ENCODE measurements at regions not wholly inside any gene's neighbourhood (a gene's known extent, or its start where the extent isn't known, plus 50 kb on each side); places are given as distances from the start of the nearest gene placed in this dataset.
A peak's percentile ranks its signal among the peaks of the same experiment; 100 is the strongest.

DNA sequence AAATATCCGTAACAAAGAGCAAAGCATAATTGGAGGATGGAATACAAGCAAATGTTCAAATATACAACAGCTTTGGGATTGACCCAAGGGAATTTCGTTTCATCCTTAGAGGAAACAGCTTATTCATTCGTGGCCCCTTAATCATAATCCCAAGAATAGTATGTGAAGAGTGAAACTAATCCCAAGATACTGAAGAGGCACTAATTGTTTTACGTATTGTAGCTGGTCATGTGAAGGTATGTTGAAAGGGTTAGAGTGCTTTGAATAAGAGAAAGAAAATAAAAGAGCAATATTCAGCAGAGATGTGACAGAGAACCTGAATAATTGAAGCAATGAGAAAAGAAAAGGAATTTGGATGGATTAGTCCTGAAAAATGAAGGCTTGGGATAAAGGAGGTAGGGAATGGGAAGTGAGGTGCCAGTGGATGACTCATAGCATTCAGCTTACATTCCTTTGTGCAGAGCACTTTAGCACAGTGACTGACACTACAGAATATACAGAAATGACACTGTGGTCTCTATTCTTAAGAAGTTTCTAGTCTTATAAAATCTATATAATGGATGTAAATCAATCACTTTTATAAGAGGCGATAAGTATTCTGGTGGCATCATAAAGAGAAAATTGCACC is 221.9 kb downstream of the TLR4 start:
- H3K4me3 Mint-ChIP-seq (ENCODE audit: unreplicated experiment): no peak overlapping the region
- no peaks in the 10 kb centered on the region for H3K9me3 Mint-ChIP-seq (ENCODE audit: unreplicated experiment)
- Histone ChIP-seq H3K27me3 (ENCODE audit: insufficient read depth, low read length) (no peaks in the 10 kb centered on the region), H3K79me2 (ENCODE audit: insufficient read depth, low read length) (no peaks in the 10 kb centered on the region), H2AFZ (ENCODE audit: low read depth, low read length) (no peak overlapping the region), H3K27ac (ENCODE audit: low read depth, low read length) (no peak overlapping the region), H3K9me3 (ENCODE audit: insufficient read depth, low read depth, low read length) (no peaks in the 10 kb centered on the region), H3K4me2 (ENCODE audit: low read length) (peak overlapping the region; percentile 32), H3K4me3 (ENCODE audit: insufficient read depth, low read depth, low read length) (no peak overlapping the region), H3K4me1 (ENCODE audit: insufficient read depth, low read length) (no peaks in the 10 kb centered on the region), H3K36me3 (ENCODE audit: insufficient read depth, low read length) (no peaks in the 10 kb centered on the region), H3K9ac (ENCODE audit: low read length) (no peak overlapping the region), H4K20me1 (ENCODE audit: insufficient read depth, low read length) (no peaks in the 10 kb centered on the region)
- H3K4me1 Mint-ChIP-seq (ENCODE audit: low read depth, unreplicated experiment): peaks cover 5% of the 10 kb centered on the region
- no peak for TF ChIP-seq EZH2 (IDR thresholded peaks at IDR 0.05; ENCODE audit: insufficient read depth, low read length)
- TF ChIP-seq, protein P1, sequence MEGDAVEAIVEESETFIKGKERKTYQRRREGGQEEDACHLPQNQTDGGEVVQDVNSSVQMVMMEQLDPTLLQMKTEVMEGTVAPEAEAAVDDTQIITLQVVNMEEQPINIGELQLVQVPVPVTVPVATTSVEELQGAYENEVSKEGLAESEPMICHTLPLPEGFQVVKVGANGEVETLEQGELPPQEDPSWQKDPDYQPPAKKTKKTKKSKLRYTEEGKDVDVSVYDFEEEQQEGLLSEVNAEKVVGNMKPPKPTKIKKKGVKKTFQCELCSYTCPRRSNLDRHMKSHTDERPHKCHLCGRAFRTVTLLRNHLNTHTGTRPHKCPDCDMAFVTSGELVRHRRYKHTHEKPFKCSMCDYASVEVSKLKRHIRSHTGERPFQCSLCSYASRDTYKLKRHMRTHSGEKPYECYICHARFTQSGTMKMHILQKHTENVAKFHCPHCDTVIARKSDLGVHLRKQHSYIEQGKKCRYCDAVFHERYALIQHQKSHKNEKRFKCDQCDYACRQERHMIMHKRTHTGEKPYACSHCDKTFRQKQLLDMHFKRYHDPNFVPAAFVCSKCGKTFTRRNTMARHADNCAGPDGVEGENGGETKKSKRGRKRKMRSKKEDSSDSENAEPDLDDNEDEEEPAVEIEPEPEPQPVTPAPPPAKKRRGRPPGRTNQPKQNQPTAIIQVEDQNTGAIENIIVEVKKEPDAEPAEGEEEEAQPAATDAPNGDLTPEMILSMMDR (IDR thresholded peaks at IDR 0.05; ENCODE audit: insufficient read depth, low read depth, low read length): no peak
- H3K36me3 Mint-ChIP-seq (ENCODE audit: low read depth, unreplicated experiment): no peaks in the 10 kb centered on the region
- peak; percentile 16 for DNase-seq (ENCODE audit: low read depth)
- FAIRE-seq: no peak
- H3K27me3 Mint-ChIP-seq (ENCODE audit: low read depth, unreplicated experiment): no peaks in the 10 kb centered on the region
- H3K27ac Mint-ChIP-seq (ENCODE audit: unreplicated experiment): no peak overlapping the region

DNA sequence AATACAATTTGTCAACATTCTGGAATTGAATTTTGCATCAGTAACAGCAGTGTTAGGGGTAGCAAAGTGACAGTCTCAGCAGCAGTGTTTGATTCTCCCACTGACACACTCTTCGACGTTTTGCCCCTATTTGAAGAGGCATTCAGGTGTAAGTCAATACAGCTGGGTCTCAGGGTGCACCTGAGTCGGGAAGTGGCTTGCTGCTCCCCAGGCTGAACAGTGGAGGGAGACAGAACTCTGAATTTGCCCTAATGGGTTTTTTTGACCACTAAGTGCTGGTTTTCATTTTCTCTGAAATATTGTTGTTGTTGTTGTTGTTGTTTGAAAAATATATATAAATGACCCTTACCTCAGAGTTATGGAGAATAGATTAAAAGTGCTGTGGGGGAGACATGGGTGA is 223.2 kb downstream of the TLR4 start:
- Histone ChIP-seq H3K36me3 (ENCODE audit: insufficient read depth, low read length) (no peaks in the 10 kb centered on the region), H3K4me2 (ENCODE audit: low read length) (no peak overlapping the region), H3K4me3 (ENCODE audit: insufficient read depth, low read depth, low read length) (no peak overlapping the region), H4K20me1 (ENCODE audit: insufficient read depth, low read length) (no peaks in the 10 kb centered on the region), H3K9ac (ENCODE audit: low read length) (no peak overlapping the region), H3K27me3 (ENCODE audit: insufficient read depth, low read length) (no peaks in the 10 kb centered on the region), H3K27ac (ENCODE audit: low read depth, low read length) (no peak overlapping the region), H3K4me1 (ENCODE audit: insufficient read depth, low read length) (no peaks in the 10 kb centered on the region), H2AFZ (ENCODE audit: low read depth, low read length) (no peak overlapping the region), H3K79me2 (ENCODE audit: insufficient read depth, low read length) (no peaks in the 10 kb centered on the region), H3K9me3 (ENCODE audit: insufficient read depth, low read depth, low read length) (no peaks in the 10 kb centered on the region)
- FAIRE-seq: no peak
- H3K4me1 Mint-ChIP-seq (ENCODE audit: low read depth, unreplicated experiment): peaks cover 5% of the 10 kb centered on the region
- no peak overlapping the region for H3K4me3 Mint-ChIP-seq (ENCODE audit: unreplicated experiment)
- no peaks in the 10 kb centered on the region for H3K27me3 Mint-ChIP-seq (ENCODE audit: low read depth, unreplicated experiment)
- TF ChIP-seq, protein P1 (IDR thresholded peaks at IDR 0.05; ENCODE audit: insufficient read depth, low read depth, low read length): no peak
- no peak for TF ChIP-seq EZH2 (IDR thresholded peaks at IDR 0.05; ENCODE audit: insufficient read depth, low read length)
- DNase-seq (ENCODE audit: low read depth): no peak
- no peaks in the 10 kb centered on the region for H3K36me3 Mint-ChIP-seq (ENCODE audit: low read depth, unreplicated experiment)
- H3K27ac Mint-ChIP-seq (ENCODE audit: unreplicated experiment): no peak overlapping the region
- no peaks in the 10 kb centered on the region for H3K9me3 Mint-ChIP-seq (ENCODE audit: unreplicated experiment)

DNA sequence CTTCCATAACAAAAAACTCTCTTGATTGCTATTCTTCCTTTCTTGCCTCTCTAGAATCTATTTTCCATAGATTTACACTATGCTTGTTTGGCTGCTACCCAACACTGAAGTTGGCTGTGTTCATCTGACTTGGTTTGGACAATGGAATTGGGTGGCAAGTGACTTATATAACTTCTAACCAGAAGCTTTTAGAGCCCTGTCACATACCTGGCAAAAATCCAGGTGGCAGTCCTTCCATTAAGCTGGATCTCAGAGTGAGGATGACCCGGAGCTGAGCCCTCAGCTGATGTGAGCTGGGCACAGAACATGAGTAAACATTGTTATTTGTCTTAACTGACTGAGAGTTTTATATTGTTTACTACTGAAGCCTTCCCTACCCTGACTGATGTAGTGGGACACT is 225.7 kb downstream of the TLR4 start:
- Histone ChIP-seq H3K36me3 (ENCODE audit: insufficient read depth, low read length) (no peaks in the 10 kb centered on the region), H3K9me3 (ENCODE audit: insufficient read depth, low read depth, low read length) (no peaks in the 10 kb centered on the region), H3K27ac (ENCODE audit: low read depth, low read length) (no peak overlapping the region), H3K4me2 (ENCODE audit: low read length) (no peak overlapping the region), H3K4me3 (ENCODE audit: insufficient read depth, low read depth, low read length) (no peak overlapping the region), H3K27me3 (ENCODE audit: insufficient read depth, low read length) (no peaks in the 10 kb centered on the region), H3K9ac (ENCODE audit: low read length) (no peak overlapping the region), H2AFZ (ENCODE audit: low read depth, low read length) (no peak overlapping the region), H3K4me1 (ENCODE audit: insufficient read depth, low read length) (no peaks in the 10 kb centered on the region), H3K79me2 (ENCODE audit: insufficient read depth, low read length) (no peaks in the 10 kb centered on the region), H4K20me1 (ENCODE audit: insufficient read depth, low read length) (no peaks in the 10 kb centered on the region)
- no peak overlapping the region for H3K4me3 Mint-ChIP-seq (ENCODE audit: unreplicated experiment)
- H3K9me3 Mint-ChIP-seq (ENCODE audit: unreplicated experiment): no peaks in the 10 kb centered on the region
- no peaks in the 10 kb centered on the region for H3K36me3 Mint-ChIP-seq (ENCODE audit: low read depth, unreplicated experiment)
- peaks cover 5% of the 10 kb centered on the region for H3K4me1 Mint-ChIP-seq (ENCODE audit: low read depth, unreplicated experiment)
- TF ChIP-seq, protein P1 (IDR thresholded peaks at IDR 0.05; ENCODE audit: insufficient read depth, low read depth, low read length): no peak
- no peak for TF ChIP-seq EZH2 (IDR thresholded peaks at IDR 0.05; ENCODE audit: insufficient read depth, low read length)
- FAIRE-seq: no peak
- no peaks in the 10 kb centered on the region for H3K27me3 Mint-ChIP-seq (ENCODE audit: low read depth, unreplicated experiment)
- DNase-seq (ENCODE audit: low read depth): no peak
- no peak overlapping the region for H3K27ac Mint-ChIP-seq (ENCODE audit: unreplicated experiment)

All from astrocyte (in vitro differentiated cells and primary cell).